Smooth muscle cell (in vitro differentiated cells): ENCODE measurements at regions not wholly inside any gene's neighbourhood (a gene's known extent, or its start where the extent isn't known, plus 50 kb on each side); places are given as distances from the start of the nearest gene placed in this dataset.

Experiments used
- DNase-seq: peaks from one replicate; lab custom pipeline; 2025; ENCODE audit not compliant: unreplicated experiment; lab: John Stamatoyannopoulos, UW
- H2AFZ ChIP-seq: fragments of 200-600 bp; sonication (generic); 2 replicates; pipeline ENCODE4 v1.6.0; 2016; ENCODE audit warnings: antibody characterized with exemption, low read depth, mild to moderate bottlenecking
- H3F3A ChIP-seq: fragments of 200-600 bp; sonication (generic); 2 replicates; pipeline ENCODE4 v1.6.0; 2017; ENCODE audit warnings: antibody characterized with exemption, low read depth
- H3K27ac ChIP-seq: fragments of 200-600 bp; sonication (generic); 2 replicates; pipeline ENCODE4 v1.5.1; 2016; ENCODE audit warnings: low read depth, mild to moderate bottlenecking
- H3K27me3 ChIP-seq: fragments of 200-600 bp; sonication (generic); 2 replicates; pipeline ENCODE4 v1.6.1; 2016; ENCODE audit warnings: low read depth, mild to moderate bottlenecking
- H3K36me3 ChIP-seq: fragments of 200-600 bp; sonication (generic); 2 replicates; pipeline ENCODE4 v1.5.1; 2016; ENCODE audit warnings: low read depth
- H3K4me1 ChIP-seq: fragments of 200-600 bp; sonication (generic); 2 replicates; pipeline ENCODE4 v1.5.1; 2016; ENCODE audit warnings: low read depth
- H3K4me2 ChIP-seq: fragments of 200-600 bp; sonication (generic); 2 replicates; pipeline ENCODE4 v1.6.0; 2016; ENCODE audit warnings: mild to moderate bottlenecking
- H3K4me3 ChIP-seq: fragments of 200-600 bp; sonication (generic); 2 replicates; pipeline ENCODE4 v1.5.1; 2016; ENCODE audit warnings: mild to moderate bottlenecking
- H3K79me2 ChIP-seq: fragments of 200-600 bp; sonication (generic); 2 replicates; pipeline ENCODE4 v1.6.0; 2016; ENCODE audit warnings: low read depth, mild to moderate bottlenecking
- H3K9ac ChIP-seq: fragments of 200-600 bp; sonication (generic); 2 replicates; pipeline ENCODE4 v1.6.0; 2016; ENCODE audit warnings: low read depth
- H3K9me3 ChIP-seq: fragments of 200-600 bp; sonication (generic); replicated peaks from 2 replicates; pipeline ENCODE4 v1.5.1; 2016; ENCODE audit warnings: low read depth
- H4K20me1 ChIP-seq: fragments of 200-600 bp; sonication (generic); 2 replicates; pipeline ENCODE4 v1.6.0; 2016; ENCODE audit warnings: low read depth
- WGBS: methylation state at CpG from one replicate; pipeline ENCODE4 v1.1.7; 2016; ENCODE audit warnings: low lambda C conversion rate; 5-methylcytosine and 5-hydroxymethylcytosine counted together
- TF ChIP-seq, protein P1 (sequence below): fragments of 200-600 bp; sonication (generic); IDR thresholded peaks from 2 replicates; pipeline ENCODE4 v1.5.1; 2017; ENCODE audit warnings: borderline replicate concordance, mild to moderate bottlenecking, antibody characterized with exemption; ENCODE audit not compliant: insufficient read depth, poor library complexity, severe bottlenecking

DNA sequence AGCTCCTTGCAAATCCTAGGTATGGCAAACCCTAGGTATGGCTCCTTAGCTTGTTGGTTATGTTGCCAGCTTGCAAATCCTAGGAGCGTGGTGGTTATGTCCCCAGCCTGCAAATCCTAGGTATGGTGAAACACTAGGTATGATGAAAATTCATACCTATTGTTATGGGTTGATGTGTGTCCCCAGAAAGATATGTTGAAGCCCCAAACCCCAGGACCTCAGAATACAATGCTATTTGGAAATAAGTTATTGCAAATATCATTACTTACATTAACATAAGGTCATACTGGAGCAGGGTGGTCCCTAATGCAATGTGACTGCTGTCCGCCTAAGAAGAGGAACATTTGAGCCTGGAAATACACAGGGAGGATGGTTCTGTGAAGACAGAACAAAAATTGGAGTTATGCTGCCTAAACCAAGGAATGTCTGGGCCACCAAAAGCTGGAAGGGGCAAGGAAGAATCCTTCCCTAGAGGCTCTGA is 220.8 kb downstream of the MYCN start:
- Histone ChIP-seq H2AFZ (no peak overlapping the region), H3K27ac (no peak overlapping the region), H3K4me2 (no peak overlapping the region), H3K27me3 (no peaks in the 10 kb centered on the region), H3K36me3 (no peaks in the 10 kb centered on the region), H3K9ac (no peak overlapping the region), H3K9me3 (no peaks in the 10 kb centered on the region), H4K20me1 (no peaks in the 10 kb centered on the region), H3F3A (no peaks in the 10 kb centered on the region), H3K79me2 (no peaks in the 10 kb centered on the region), H3K4me1 (peaks cover 6% of the 10 kb centered on the region), H3K4me3 (no peak overlapping the region)
- no peak for DNase-seq
- WGBS = 47% methylated on average over 2 of the region's 2 CpGs
- TF ChIP-seq, protein P1, sequence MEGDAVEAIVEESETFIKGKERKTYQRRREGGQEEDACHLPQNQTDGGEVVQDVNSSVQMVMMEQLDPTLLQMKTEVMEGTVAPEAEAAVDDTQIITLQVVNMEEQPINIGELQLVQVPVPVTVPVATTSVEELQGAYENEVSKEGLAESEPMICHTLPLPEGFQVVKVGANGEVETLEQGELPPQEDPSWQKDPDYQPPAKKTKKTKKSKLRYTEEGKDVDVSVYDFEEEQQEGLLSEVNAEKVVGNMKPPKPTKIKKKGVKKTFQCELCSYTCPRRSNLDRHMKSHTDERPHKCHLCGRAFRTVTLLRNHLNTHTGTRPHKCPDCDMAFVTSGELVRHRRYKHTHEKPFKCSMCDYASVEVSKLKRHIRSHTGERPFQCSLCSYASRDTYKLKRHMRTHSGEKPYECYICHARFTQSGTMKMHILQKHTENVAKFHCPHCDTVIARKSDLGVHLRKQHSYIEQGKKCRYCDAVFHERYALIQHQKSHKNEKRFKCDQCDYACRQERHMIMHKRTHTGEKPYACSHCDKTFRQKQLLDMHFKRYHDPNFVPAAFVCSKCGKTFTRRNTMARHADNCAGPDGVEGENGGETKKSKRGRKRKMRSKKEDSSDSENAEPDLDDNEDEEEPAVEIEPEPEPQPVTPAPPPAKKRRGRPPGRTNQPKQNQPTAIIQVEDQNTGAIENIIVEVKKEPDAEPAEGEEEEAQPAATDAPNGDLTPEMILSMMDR = no peak

DNA sequence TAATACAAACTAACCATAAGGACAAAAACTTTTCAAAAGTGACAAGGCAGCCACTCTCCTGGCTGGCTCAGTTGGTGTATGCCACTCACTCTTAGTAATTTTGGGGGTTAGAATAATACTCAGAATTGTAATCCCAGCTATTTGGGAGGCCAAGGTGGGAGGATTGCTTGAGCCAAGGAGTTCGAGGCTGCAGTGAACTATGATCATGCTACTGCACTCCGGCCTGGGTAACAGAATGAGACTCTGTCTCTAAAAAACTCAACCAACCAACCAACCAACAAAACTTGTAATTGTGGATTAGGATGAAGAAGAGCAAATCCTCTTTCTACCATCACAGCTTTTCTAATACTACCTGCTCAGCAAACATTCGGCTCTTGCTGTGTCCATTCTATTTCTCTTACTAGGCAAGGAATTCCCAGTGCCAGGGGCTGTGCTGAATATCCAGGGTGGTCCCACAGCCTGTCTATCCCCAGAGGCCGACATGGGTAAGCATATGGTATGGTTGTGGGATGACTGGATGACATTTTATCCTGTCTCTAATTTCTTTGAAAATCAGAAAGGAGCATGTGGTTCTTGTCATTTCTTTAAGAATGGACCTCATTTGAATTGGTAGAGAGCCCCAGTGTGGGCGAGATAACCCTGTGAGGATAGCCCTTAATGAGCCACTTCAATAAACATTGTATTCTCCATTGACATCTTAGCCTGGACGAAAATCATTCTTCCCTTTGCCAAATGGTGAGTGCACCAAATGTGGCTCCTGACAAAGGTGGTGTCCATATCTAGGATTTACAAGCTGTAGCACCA is 220.1 kb downstream of the MYCN start:
- no peaks in the 10 kb centered on the region for H3K27me3 ChIP-seq
- no peak overlapping the region for H3K9ac ChIP-seq
- H4K20me1 ChIP-seq = no peaks in the 10 kb centered on the region
- H3K4me1 ChIP-seq = no peaks in the 10 kb centered on the region
- no peaks in the 10 kb centered on the region for H3K9me3 ChIP-seq
- no peak for DNase-seq
- H3K4me2 ChIP-seq = no peak overlapping the region
- H3K36me3 ChIP-seq = no peaks in the 10 kb centered on the region
- TF ChIP-seq, protein P1 = no peak
- no peaks in the 10 kb centered on the region for H3K79me2 ChIP-seq
- H3F3A ChIP-seq = peaks cover under 1% of the 10 kb centered on the region
- H3K27ac ChIP-seq = no peak overlapping the region
- H2AFZ ChIP-seq = no peak overlapping the region
- no peak overlapping the region for H3K4me3 ChIP-seq
- 92% methylated on average over 6 of the region's 6 CpGs for WGBS

DNA sequence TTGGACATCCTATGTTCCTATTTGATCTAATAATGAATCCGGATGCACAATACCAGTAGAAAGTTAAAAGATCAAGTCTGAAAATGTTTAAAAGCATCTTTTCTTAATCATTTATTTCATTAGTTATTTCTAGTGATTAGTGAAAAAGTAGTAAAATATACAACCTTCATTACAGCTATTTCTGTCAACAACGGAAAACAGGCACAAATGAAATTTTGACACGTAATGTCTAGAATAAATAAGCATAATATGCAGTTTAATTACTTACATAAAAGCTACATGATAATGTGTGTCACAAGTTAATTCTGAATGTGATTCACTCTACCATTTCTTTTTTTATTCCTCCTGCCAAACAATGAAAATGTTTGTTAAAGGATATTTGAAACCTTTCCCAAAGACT is 216.1 kb downstream of the MYCN start:
- H3F3A ChIP-seq = peaks cover 6% of the 10 kb centered on the region
- no peak overlapping the region for H2AFZ ChIP-seq
- no peaks in the 10 kb centered on the region for H3K27me3 ChIP-seq
- no peak overlapping the region for H3K27ac ChIP-seq
- no peaks in the 10 kb centered on the region for H3K36me3 ChIP-seq
- H3K9ac ChIP-seq = no peak overlapping the region
- no peaks in the 10 kb centered on the region for H4K20me1 ChIP-seq
- WGBS = 95% methylated on average over 3 of the region's 3 CpGs
- H3K79me2 ChIP-seq = no peaks in the 10 kb centered on the region
- TF ChIP-seq, protein P1 = no peak
- no peak overlapping the region for H3K4me3 ChIP-seq
- H3K9me3 ChIP-seq = no peaks in the 10 kb centered on the region
- H3K4me1 ChIP-seq = no peaks in the 10 kb centered on the region
- no peak for DNase-seq
- no peak overlapping the region for H3K4me2 ChIP-seq

DNA sequence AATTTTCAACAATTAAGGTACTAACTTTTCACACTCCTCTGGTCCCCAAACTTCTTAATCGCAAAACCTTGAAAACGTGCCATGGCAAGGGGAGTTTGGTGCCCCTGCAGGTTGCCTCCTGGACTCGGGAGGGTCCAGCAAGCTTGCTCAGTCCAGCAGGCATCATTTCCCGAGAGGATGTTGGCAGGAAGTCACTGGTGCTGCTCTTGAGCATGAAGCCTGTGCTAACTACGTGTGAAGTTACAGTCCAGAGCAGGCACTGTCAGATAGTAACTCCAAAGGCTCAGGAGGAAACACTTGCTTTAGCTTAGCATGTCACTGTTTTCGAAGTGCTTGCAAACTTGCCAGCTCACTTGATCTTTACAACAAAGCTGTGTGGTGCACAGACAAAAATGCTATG is 215.4 kb downstream of the MYCN start:
- no peak overlapping the region for H3K27ac ChIP-seq
- H3K9ac ChIP-seq = no peak overlapping the region
- no peaks in the 10 kb centered on the region for H3K36me3 ChIP-seq
- 44% methylated on average over 6 of the region's 6 CpGs for WGBS
- H3K27me3 ChIP-seq = no peaks in the 10 kb centered on the region
- no peaks in the 10 kb centered on the region for H4K20me1 ChIP-seq
- no peaks in the 10 kb centered on the region for H3K79me2 ChIP-seq
- H3K4me1 ChIP-seq = no peaks in the 10 kb centered on the region
- TF ChIP-seq, protein P1 = no peak
- DNase-seq = no peak
- H3K9me3 ChIP-seq = no peaks in the 10 kb centered on the region
- peak overlapping the region; percentile 29 for H3K4me2 ChIP-seq
- no peak overlapping the region for H3K4me3 ChIP-seq
- H2AFZ ChIP-seq = no peak overlapping the region
- H3F3A ChIP-seq = peaks cover 6% of the 10 kb centered on the region
